Esophagus muscularis mucosa (tissue), 3 donors: ENCODE measurements at regions not wholly inside any gene's neighbourhood (a gene's known extent, or its start where the extent isn't known, plus 50 kb on each side); places are given as distances from the start of the nearest gene placed in this dataset.

ENCODE experiments used
- EP300 ChIP-seq: sonication (generic); formaldehyde crosslinking; IDR thresholded peaks from one replicate; pipeline ENCODE4 v1.6.1; 2017; ENCODE audit warnings: antibody characterized with exemption
- TF ChIP-seq, protein P1 (sequence below), 3 experiments: fragments of 200-600 bp in 2 of 3; fragments of 450-650 bp in 1 of 3; sonication (generic) in 2 of 3; IDR thresholded peaks; one replicate each; pipeline ENCODE4 v1.5.1; 2017 to 2019; ENCODE audit warnings: antibody characterized with exemption in 3 of 3, mild to moderate bottlenecking in 2 of 3, moderate library complexity in 1 of 3

DNA sequence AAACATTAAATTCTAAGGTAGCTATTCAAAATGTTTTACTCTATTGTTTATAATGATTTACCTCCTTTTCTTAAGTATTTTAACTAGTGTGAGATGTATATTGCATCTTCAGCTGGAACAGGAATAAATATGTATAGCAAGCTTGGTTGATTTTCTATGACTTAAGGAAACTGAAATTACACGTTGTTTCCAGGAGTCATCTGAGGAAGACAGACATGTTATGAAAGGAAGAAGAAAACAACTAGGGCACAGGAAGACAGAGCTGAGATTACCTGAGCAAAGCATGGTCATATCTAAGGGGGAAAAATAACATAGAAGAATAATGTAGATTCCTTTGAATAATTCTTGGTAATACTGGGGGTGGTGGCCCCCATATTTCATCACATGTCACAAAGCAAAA is 210.9 kb upstream of the SEMA3E start:
- TF ChIP-seq, protein P1, sequence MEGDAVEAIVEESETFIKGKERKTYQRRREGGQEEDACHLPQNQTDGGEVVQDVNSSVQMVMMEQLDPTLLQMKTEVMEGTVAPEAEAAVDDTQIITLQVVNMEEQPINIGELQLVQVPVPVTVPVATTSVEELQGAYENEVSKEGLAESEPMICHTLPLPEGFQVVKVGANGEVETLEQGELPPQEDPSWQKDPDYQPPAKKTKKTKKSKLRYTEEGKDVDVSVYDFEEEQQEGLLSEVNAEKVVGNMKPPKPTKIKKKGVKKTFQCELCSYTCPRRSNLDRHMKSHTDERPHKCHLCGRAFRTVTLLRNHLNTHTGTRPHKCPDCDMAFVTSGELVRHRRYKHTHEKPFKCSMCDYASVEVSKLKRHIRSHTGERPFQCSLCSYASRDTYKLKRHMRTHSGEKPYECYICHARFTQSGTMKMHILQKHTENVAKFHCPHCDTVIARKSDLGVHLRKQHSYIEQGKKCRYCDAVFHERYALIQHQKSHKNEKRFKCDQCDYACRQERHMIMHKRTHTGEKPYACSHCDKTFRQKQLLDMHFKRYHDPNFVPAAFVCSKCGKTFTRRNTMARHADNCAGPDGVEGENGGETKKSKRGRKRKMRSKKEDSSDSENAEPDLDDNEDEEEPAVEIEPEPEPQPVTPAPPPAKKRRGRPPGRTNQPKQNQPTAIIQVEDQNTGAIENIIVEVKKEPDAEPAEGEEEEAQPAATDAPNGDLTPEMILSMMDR (IDR thresholded peaks at IDR 0.05) = no peak
- no peak for TF ChIP-seq EP300
